ENCODE measurements at regions not wholly inside any gene's neighbourhood (a gene's known extent, or its start where the extent isn't known, plus 50 kb on each side); places are given as distances from the start of the nearest gene placed in this dataset.

- no peak for TF ChIP-seq CTCF (IDR thresholded peaks at IDR 0.05; ENCODE audit: low read depth, low read length)
- H3K4me3 ChIP-seq (replicated peaks in 1 of 2; ENCODE audit: low read depth in 2 of 2, low read length in 2 of 2): no peak overlapping the region
- DNase-seq (ENCODE audit: low read depth in 2 of 2): no peak
Observed at GRCh38 chr2:155176345-155176744, 477.9 kb downstream of the KCNJ3 start.

- no peak for TF ChIP-seq CTCF (IDR thresholded peaks at IDR 0.05; ENCODE audit: low read depth, low read length)
- DNase-seq (ENCODE audit: low read depth in 2 of 2): no peak
- H3K4me3 ChIP-seq (replicated peaks in 1 of 2; ENCODE audit: low read depth in 2 of 2, low read length in 2 of 2): no peak overlapping the region
Observed at GRCh38 chr2:155169317-155169716, 470.8 kb downstream of the KCNJ3 start.

- no peak for TF ChIP-seq CTCF (IDR thresholded peaks at IDR 0.05; ENCODE audit: low read depth, low read length)
- H3K4me3 ChIP-seq (replicated peaks in 1 of 2; ENCODE audit: low read depth in 2 of 2, low read length in 2 of 2): no peak overlapping the region
Observed at GRCh38 chr2:155162494-155162893, 464.0 kb downstream of the KCNJ3 start.

GRCh38 chr2:155161314-155161713 is 462.8 kb downstream of the KCNJ3 start:
- no peak for DNase-seq (ENCODE audit: low read depth in 2 of 2)
- TF ChIP-seq CTCF (IDR thresholded peaks at IDR 0.05; ENCODE audit: low read depth, low read length): no peak
- H3K4me3 ChIP-seq (replicated peaks in 1 of 2; ENCODE audit: low read depth in 2 of 2, low read length in 2 of 2): no peak overlapping the region

More at GRCh38 chr2:155162494-155162893, 464.0 kb downstream of the KCNJ3 start:
- no peak for DNase-seq (ENCODE audit: low read depth in 2 of 2)

GRCh38 chr2:155157711-155158110 is 459.2 kb downstream of the KCNJ3 start:
- no peak for DNase-seq (ENCODE audit: low read depth in 2 of 2)
- no peak for TF ChIP-seq CTCF (IDR thresholded peaks at IDR 0.05; ENCODE audit: low read depth, low read length)
- no peak overlapping the region for H3K4me3 ChIP-seq (replicated peaks in 1 of 2; ENCODE audit: low read depth in 2 of 2, low read length in 2 of 2)

GRCh38 chr2:155157065-155157464 is 458.6 kb downstream of the KCNJ3 start:
- H3K4me3 ChIP-seq (replicated peaks in 1 of 2; ENCODE audit: low read depth in 2 of 2, low read length in 2 of 2): no peak overlapping the region
- DNase-seq (ENCODE audit: low read depth in 2 of 2): no peak
- no peak for TF ChIP-seq CTCF (IDR thresholded peaks at IDR 0.05; ENCODE audit: low read depth, low read length)

GRCh38 chr2:155151945-155152344 is 453.4 kb downstream of the KCNJ3 start:
- H3K4me3 ChIP-seq (replicated peaks in 1 of 2; ENCODE audit: low read depth in 2 of 2, low read length in 2 of 2): no peak overlapping the region
- no peak for DNase-seq (ENCODE audit: low read depth in 2 of 2)
- TF ChIP-seq CTCF (IDR thresholded peaks at IDR 0.05; ENCODE audit: low read depth, low read length): no peak
